Breast epithelium (tissue), 4 donors: ENCODE measurements at regions not wholly inside any gene's neighbourhood (a gene's known extent, or its start where the extent isn't known, plus 50 kb on each side); places are given as distances from the start of the nearest gene placed in this dataset.

Experiments used
- DNase-seq, 2 donors: peaks; one replicate each; pipeline ENCODE4 v3.0.0-alpha.2; 2019; ENCODE audit warnings: low spot score in 2 of 2
- H3K27ac ChIP-seq, 2 donors: fragments of 200-600 bp; sonication (generic) in 1 of 2; one replicate each; pipeline ENCODE4 v1.5.1; 2016 to 2019; ENCODE audit warnings: mild to moderate bottlenecking in 1 of 2
- H3K27me3 ChIP-seq, 2 donors: fragments of 200-600 bp; sonication (generic) in 1 of 2; one replicate each; pipeline versions ENCODE4 v1.5.1 to v1.6.0; 2017 to 2019; ENCODE audit warnings: control low read depth in 1 of 2, mild to moderate bottlenecking in 1 of 2
- H3K36me3 ChIP-seq: fragments of 200-600 bp; one replicate; pipeline ENCODE4 v1.5.1; 2019
- H3K4me1 ChIP-seq, 2 donors: fragments of 200-600 bp; sonication (generic); one replicate each; pipeline ENCODE4 v1.5.1; 2016 to 2019; ENCODE audit warnings: control low read depth in 1 of 2
- H3K4me3 ChIP-seq, 3 donors: fragments of 200-600 bp; sonication (generic); 1 replicate in 2 of 3; 2 replicates in 1 of 3; pipeline ENCODE4 v1.5.1; 2016 to 2019; ENCODE audit warnings: mild to moderate bottlenecking in 3 of 3, moderate library complexity in 2 of 3
- H3K9me3 ChIP-seq, 2 donors: fragments of 200-600 bp; sonication (generic) in 1 of 2; one replicate each; pipeline ENCODE4 v1.5.1; 2016 to 2019; ENCODE audit warnings: control low read depth in 1 of 2
- CTCF ChIP-seq, 3 donors: fragments of 450-650 bp; IDR thresholded peaks; one replicate each; pipeline ENCODE4 v1.5.1; 2016 to 2017; ENCODE audit warnings: antibody characterized with exemption in 3 of 3, mild to moderate bottlenecking in 3 of 3, moderate library complexity in 3 of 3
- POLR2A ChIP-seq: fragments of 450-650 bp; IDR thresholded peaks from one replicate; pipeline ENCODE4 v1.6.1; 2016; ENCODE audit warnings: antibody characterized with exemption, mild to moderate bottlenecking, moderate library complexity
- POLR2AphosphoS5 ChIP-seq, 3 donors: sonication (generic); formaldehyde crosslinking; IDR thresholded peaks; one replicate each; pipeline ENCODE4 v1.6.1; 2017; ENCODE audit warnings: antibody characterized with exemption in 3 of 3
- intact Hi-C: fragments of 100-400 bp; cut with DNase I; formaldehyde crosslinking; loops from one replicate; pipeline ENCODE4 v1.15.1; 2023; ENCODE audit warnings: low total_unique reads

DNA sequence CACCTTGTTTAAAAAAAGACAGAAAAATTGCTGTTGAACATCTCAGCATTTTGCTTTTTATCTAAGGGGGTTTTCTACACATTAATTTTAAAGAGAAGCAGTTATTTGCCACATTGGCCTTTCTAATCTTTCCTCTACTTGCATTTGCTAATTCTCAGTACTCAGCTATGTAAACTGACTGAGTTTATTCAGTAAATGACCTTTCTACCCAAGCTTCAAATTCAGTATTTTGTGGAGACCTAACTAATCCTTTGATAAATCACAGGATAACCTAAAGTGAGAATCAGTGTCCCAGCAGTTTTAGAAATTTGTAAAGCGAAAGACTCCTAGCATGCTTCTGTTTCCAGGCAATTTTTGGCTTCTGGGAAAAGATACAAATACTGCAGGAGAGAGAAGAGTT, 288.4 kb downstream of the ASXL3 start:
- TF ChIP-seq CTCF (IDR thresholded peaks at IDR 0.05): no peak
- no peak for TF ChIP-seq POLR2AphosphoS5 (IDR thresholded peaks at IDR 0.05)
- TF ChIP-seq POLR2A: no peak
- Histone ChIP-seq H3K4me3 (no peak overlapping the region), H3K4me1 (no peaks in the 10 kb centered on the region), H3K9me3 (peaks cover 11 to 17% of the 10 kb centered on the region in 2 donors), H3K27ac (no peak overlapping the region), H3K27me3 (no peaks in the 10 kb centered on the region), H3K36me3 (no peaks in the 10 kb centered on the region)
- DNase-seq: no peak
- intact Hi-C loops: no loop called here

GRCh38 chr18:33863912-33864311, 285.9 kb downstream of the ASXL3 start:
- Histone ChIP-seq H3K27ac (no peak overlapping the region), H3K4me3 (no peak overlapping the region), H3K4me1 (no peaks in the 10 kb centered on the region), H3K36me3 (no peaks in the 10 kb centered on the region), H3K9me3 (peaks cover 11 to 17% of the 10 kb centered on the region in 2 donors), H3K27me3 (no peaks in the 10 kb centered on the region)
- intact Hi-C loops: no loop called here
- DNase-seq: no peak
- TF ChIP-seq CTCF (IDR thresholded peaks at IDR 0.05) (no peak), POLR2AphosphoS5 (IDR thresholded peaks at IDR 0.05) (no peak), POLR2A (no peak)

- no peaks in the 10 kb centered on the region for H3K4me1 ChIP-seq
- no peaks in the 10 kb centered on the region for H3K9me3 ChIP-seq
- H3K27me3 ChIP-seq: no peaks in the 10 kb centered on the region
- DNase-seq: no peak
- no peaks in the 10 kb centered on the region for H3K36me3 ChIP-seq
- H3K4me3 ChIP-seq: no peak overlapping the region
- H3K27ac ChIP-seq: no peak overlapping the region
- intact Hi-C loops: no loop called here
- no peak for TF ChIP-seq POLR2AphosphoS5 (IDR thresholded peaks at IDR 0.05)
- no peak for TF ChIP-seq POLR2A
Observed at GRCh38 chr18:33854827-33855139, 276.8 kb downstream of the ASXL3 start.

DNA sequence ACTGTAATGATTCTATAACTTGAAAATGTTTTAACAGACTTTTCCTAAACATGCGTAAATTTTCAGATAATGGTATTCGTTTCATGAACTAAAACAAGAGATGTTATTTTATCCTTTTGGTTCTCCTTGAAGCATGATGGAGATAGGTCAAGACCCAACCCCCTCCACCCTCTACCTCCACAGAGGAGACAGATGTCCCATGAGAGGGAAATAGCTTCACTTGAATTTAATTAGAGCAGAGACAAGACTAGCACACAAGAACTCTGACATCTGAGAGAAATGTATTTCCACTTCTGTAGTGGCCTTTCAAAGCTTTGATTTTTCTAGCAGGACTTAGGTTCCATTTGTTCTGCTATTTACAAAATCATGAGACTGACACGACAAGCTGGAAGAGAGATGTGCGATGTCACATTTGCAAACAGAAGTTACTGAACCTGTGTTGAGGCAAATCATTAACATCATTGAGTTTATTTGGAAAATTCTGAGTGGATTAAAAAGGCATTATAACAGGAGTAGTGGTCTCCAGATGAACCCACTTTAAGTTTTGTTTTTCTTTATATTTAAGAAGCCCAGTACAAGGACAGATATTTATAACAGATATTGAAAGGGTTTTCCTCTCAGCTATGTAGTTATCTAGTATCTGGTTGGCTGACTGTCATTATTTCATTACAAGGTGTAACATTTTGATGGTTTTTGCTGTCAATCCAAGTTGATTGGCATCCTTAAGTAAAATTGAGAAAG, 276.2 kb downstream of the ASXL3 start:
- no peaks in the 10 kb centered on the region for H3K27me3 ChIP-seq
- intact Hi-C loops: no loop called here
- H3K27ac ChIP-seq: no peak overlapping the region
- no peaks in the 10 kb centered on the region for H3K4me1 ChIP-seq
- no peak overlapping the region for H3K4me3 ChIP-seq
- TF ChIP-seq CTCF (IDR thresholded peaks at IDR 0.05) (no peak), POLR2AphosphoS5 (IDR thresholded peaks at IDR 0.05) (no peak), POLR2A (no peak)
- H3K9me3 ChIP-seq: no peaks in the 10 kb centered on the region
- H3K36me3 ChIP-seq: no peaks in the 10 kb centered on the region
- no peak for DNase-seq

GRCh38 chr18:33853187-33853586, 275.2 kb downstream of the ASXL3 start:
- intact Hi-C loops: no loop called here
- no peak for TF ChIP-seq POLR2A
- TF ChIP-seq POLR2AphosphoS5 (IDR thresholded peaks at IDR 0.05): no peak
- TF ChIP-seq CTCF (IDR thresholded peaks at IDR 0.05): no peak
- Histone ChIP-seq H3K4me1 (no peaks in the 10 kb centered on the region), H3K9me3 (no peaks in the 10 kb centered on the region), H3K27me3 (no peaks in the 10 kb centered on the region), H3K4me3 (no peak overlapping the region), H3K36me3 (no peaks in the 10 kb centered on the region), H3K27ac (no peak overlapping the region)
- no peak for DNase-seq
